HEK293 (cell line): ENCODE measurements at regions not wholly inside any gene's neighbourhood (a gene's known extent, or its start where the extent isn't known, plus 50 kb on each side); places are given as distances from the start of the nearest gene placed in this dataset.
"Not testable (repeated sequence)": the region's sequence is repeated elsewhere in the genome, so short reads cannot be mapped to it uniquely, and the experiment has no call there.

Source experiments
- TCF7L2 ChIP-seq: IDR thresholded peaks from 2 replicates; pipeline ENCODE4 v1.6.1; 2011; ENCODE audit warnings: low read depth, mild to moderate bottlenecking, inconsistent platforms, low read length, moderate library complexity, borderline replicate concordance
- TF ChIP-seq, protein P1 (sequence below): fragments of 450-650 bp; formaldehyde crosslinking; IDR thresholded peaks from 2 replicates; pipeline ENCODE4 v1.5.1; 2016; ENCODE audit warnings: missing biosample characterization, missing genetic modification characterization, low read depth
- TF ChIP-seq, protein P2 (sequence below): fragments of 450-650 bp; formaldehyde crosslinking; IDR thresholded peaks from 2 replicates; pipeline ENCODE4 v1.5.1; 2016; ENCODE audit warnings: missing biosample characterization, missing genetic modification characterization
- TF ChIP-seq, protein P3 (sequence below): fragments of 450-650 bp; formaldehyde crosslinking; IDR thresholded peaks from 2 replicates; pipeline ENCODE4 v1.5.1; 2016; ENCODE audit warnings: missing biosample characterization, missing genetic modification characterization

DNA sequence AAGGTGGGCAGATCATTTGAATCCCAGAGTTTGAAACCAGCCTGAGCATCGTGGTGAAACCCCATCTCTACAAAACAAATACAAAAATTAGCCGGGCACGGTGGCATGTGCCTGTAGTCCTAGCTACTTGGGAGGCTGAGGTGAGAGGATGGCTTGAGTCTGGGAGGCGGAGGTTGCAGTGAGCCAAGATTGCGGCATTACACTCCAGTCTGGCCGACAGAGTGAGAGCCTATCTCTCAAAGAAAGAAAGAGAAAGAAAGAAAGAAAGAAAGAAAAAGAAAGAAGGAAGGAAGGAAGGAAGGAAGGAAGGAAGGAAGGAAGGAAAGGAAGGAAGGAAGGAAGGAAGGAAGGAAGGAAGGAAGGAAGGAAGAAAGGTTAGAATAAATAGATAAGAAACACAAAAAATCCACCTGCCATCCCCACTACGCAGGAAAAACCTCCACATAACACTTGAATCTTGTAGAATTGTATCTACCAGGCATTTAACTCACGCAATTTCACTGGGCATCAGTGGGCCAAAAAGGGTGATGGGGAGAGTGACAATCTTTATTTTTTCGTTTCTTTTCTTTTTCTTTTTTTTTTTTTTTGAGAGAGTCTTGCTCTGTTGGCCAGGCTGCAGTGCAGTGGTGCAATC lies 58.3 kb upstream of the PTPN1 start:
- not testable (repeated sequence) for TF ChIP-seq TCF7L2
- TF ChIP-seq, protein P1, sequence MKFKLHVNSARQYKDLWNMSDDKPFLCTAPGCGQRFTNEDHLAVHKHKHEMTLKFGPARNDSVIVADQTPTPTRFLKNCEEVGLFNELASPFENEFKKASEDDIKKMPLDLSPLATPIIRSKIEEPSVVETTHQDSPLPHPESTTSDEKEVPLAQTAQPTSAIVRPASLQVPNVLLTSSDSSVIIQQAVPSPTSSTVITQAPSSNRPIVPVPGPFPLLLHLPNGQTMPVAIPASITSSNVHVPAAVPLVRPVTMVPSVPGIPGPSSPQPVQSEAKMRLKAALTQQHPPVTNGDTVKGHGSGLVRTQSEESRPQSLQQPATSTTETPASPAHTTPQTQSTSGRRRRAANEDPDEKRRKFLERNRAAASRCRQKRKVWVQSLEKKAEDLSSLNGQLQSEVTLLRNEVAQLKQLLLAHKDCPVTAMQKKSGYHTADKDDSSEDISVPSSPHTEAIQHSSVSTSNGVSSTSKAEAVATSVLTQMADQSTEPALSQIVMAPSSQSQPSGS (tag by site-specific recombination) = not testable (repeated sequence)
- TF ChIP-seq, protein P2, sequence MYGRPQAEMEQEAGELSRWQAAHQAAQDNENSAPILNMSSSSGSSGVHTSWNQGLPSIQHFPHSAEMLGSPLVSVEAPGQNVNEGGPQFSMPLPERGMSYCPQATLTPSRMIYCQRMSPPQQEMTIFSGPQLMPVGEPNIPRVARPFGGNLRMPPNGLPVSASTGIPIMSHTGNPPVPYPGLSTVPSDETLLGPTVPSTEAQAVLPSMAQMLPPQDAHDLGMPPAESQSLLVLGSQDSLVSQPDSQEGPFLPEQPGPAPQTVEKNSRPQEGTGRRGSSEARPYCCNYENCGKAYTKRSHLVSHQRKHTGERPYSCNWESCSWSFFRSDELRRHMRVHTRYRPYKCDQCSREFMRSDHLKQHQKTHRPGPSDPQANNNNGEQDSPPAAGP (tag by site-specific recombination) = not testable (repeated sequence)
- TF ChIP-seq, protein P3, sequence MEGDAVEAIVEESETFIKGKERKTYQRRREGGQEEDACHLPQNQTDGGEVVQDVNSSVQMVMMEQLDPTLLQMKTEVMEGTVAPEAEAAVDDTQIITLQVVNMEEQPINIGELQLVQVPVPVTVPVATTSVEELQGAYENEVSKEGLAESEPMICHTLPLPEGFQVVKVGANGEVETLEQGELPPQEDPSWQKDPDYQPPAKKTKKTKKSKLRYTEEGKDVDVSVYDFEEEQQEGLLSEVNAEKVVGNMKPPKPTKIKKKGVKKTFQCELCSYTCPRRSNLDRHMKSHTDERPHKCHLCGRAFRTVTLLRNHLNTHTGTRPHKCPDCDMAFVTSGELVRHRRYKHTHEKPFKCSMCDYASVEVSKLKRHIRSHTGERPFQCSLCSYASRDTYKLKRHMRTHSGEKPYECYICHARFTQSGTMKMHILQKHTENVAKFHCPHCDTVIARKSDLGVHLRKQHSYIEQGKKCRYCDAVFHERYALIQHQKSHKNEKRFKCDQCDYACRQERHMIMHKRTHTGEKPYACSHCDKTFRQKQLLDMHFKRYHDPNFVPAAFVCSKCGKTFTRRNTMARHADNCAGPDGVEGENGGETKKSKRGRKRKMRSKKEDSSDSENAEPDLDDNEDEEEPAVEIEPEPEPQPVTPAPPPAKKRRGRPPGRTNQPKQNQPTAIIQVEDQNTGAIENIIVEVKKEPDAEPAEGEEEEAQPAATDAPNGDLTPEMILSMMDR (tag by site-specific recombination) = not testable (repeated sequence)
